Activated naive CD8-positive, alpha-beta T cell treated with anti-CD3 and anti-CD28 coated beads, Interleukin-2, amount 10 ng/mL, durations not matched to agents 7 days and 5 days (primary cell): ENCODE measurements at regions not wholly inside any gene's neighbourhood (a gene's known extent, or its start where the extent isn't known, plus 50 kb on each side); places are given as distances from the start of the nearest gene placed in this dataset.
"Not testable (repeated sequence)": the region's sequence is repeated elsewhere in the genome, so short reads cannot be mapped to it uniquely, and the experiment has no call there.

ENCODE experiments used
- ATAC-seq: fragments of 150-1000 bp; cut with Tn5 transposase; one replicate; pipeline ENCODE4 v1.10.0; 2021; ENCODE audit warnings: low read depth, moderate library complexity
- POLR2A ChIA-PET: fragments of 350-600 bp; sonication (Branson Sonifier 250); formaldehyde crosslinking; loops from one replicate; lab custom pipeline; 2021; ENCODE audit warnings: antibody characterized with exemption; lab: Charles Lee
- DNase-seq: peaks from one replicate; pipeline ENCODE4 v3.0.0; 2021
- H3K27ac Mint-ChIP-seq: one replicate; pipeline ENCODE4 v1.8.0; 2022; ENCODE audit warnings: mild to moderate bottlenecking, mixed read lengths
- H3K27me3 Mint-ChIP-seq: one replicate; pipeline ENCODE4 v1.8.0; 2022; ENCODE audit warnings: mild to moderate bottlenecking, moderate library complexity, mixed read lengths
- H3K36me3 Mint-ChIP-seq: one replicate; pipeline ENCODE4 v1.8.0; 2021; ENCODE audit warnings: mild to moderate bottlenecking, mixed read lengths
- H3K4me1 Mint-ChIP-seq: one replicate; pipeline ENCODE4 v1.8.0; 2021; ENCODE audit warnings: mixed read lengths
- H3K4me3 Mint-ChIP-seq: one replicate; pipeline ENCODE4 v1.8.0; 2022; ENCODE audit warnings: mild to moderate bottlenecking, moderate library complexity, mixed read lengths
- H3K9me3 Mint-ChIP-seq: one replicate; pipeline ENCODE4 v1.8.0; 2021; ENCODE audit warnings: mixed read lengths

GRCh38 chr10:30219971-30220751, 128.9 kb downstream of the MTPAP start:
- H3K27ac Mint-ChIP-seq = no peak overlapping the region
- peaks cover 12% of the 10 kb centered on the region for H3K4me1 Mint-ChIP-seq
- H3K9me3 Mint-ChIP-seq = no peaks in the 10 kb centered on the region
- no peaks in the 10 kb centered on the region for H3K36me3 Mint-ChIP-seq
- H3K27me3 Mint-ChIP-seq = peaks cover 34% of the 10 kb centered on the region
- POLR2A ChIA-PET = no interaction called here
- peak overlapping the region; percentile 30 for H3K4me3 Mint-ChIP-seq
- DNase-seq (no peak), ATAC-seq (no peak)

- Mint-ChIP-seq H3K27me3 (peaks cover 47% of the 10 kb centered on the region), H3K27ac (no peak overlapping the region), H3K4me3 (no peak overlapping the region), H3K36me3 (no peaks in the 10 kb centered on the region), H3K4me1 (peaks cover 12% of the 10 kb centered on the region), H3K9me3 (no peaks in the 10 kb centered on the region)
- ATAC-seq (no peak), DNase-seq (no peak)
- POLR2A ChIA-PET = no interaction called here
Measured at GRCh38 chr10:30216821-30217220, 132.3 kb downstream of the MTPAP start.

GRCh38 chr10:30215623-30216022, 133.5 kb downstream of the MTPAP start:
- no peak overlapping the region for H3K27ac Mint-ChIP-seq
- no peaks in the 10 kb centered on the region for H3K36me3 Mint-ChIP-seq
- POLR2A ChIA-PET = no interaction called here
- H3K4me1 Mint-ChIP-seq = peaks cover 12% of the 10 kb centered on the region
- H3K27me3 Mint-ChIP-seq = peaks cover 44% of the 10 kb centered on the region
- H3K4me3 Mint-ChIP-seq = no peak overlapping the region
- DNase-seq = no peak
- H3K9me3 Mint-ChIP-seq = no peaks in the 10 kb centered on the region
- no peak for ATAC-seq

GRCh38 chr10:30215141-30215540, 133.9 kb downstream of the MTPAP start:
- no peaks in the 10 kb centered on the region for H3K36me3 Mint-ChIP-seq
- no peak overlapping the region for H3K4me3 Mint-ChIP-seq
- H3K27me3 Mint-ChIP-seq = peaks cover 45% of the 10 kb centered on the region
- ATAC-seq = no peak
- no peak overlapping the region for H3K27ac Mint-ChIP-seq
- POLR2A ChIA-PET = no interaction called here
- peaks cover 7% of the 10 kb centered on the region for H3K4me1 Mint-ChIP-seq
- H3K9me3 Mint-ChIP-seq = no peaks in the 10 kb centered on the region
- DNase-seq = no peak

DNA sequence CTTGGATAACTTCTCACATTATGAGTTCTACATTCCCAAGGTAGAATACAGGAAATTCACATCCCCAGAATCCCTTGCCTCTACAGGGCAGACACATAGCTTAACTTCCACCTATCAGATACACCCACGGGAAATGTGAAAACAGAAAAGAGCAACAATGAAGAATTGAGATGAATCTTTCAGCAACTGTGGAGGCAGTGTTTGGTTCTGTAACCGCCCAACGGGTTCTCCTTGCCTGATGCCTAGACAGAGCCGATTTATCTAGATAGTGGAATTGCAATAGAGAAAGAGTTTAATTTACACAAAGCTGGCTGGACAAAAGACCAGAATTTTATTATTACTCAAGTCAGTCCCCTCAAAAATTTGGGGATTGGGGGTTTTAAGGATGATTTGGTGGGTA, 138.8 kb downstream of the MTPAP start:
- no peak overlapping the region for H3K27ac Mint-ChIP-seq
- H3K4me3 Mint-ChIP-seq = no peak overlapping the region
- POLR2A ChIA-PET = no interaction called here
- DNase-seq (no peak), ATAC-seq (no peak)
- H3K4me1 Mint-ChIP-seq = peaks cover 3% of the 10 kb centered on the region
- peaks cover 31% of the 10 kb centered on the region for H3K27me3 Mint-ChIP-seq
- no peaks in the 10 kb centered on the region for H3K9me3 Mint-ChIP-seq
- no peaks in the 10 kb centered on the region for H3K36me3 Mint-ChIP-seq

DNA sequence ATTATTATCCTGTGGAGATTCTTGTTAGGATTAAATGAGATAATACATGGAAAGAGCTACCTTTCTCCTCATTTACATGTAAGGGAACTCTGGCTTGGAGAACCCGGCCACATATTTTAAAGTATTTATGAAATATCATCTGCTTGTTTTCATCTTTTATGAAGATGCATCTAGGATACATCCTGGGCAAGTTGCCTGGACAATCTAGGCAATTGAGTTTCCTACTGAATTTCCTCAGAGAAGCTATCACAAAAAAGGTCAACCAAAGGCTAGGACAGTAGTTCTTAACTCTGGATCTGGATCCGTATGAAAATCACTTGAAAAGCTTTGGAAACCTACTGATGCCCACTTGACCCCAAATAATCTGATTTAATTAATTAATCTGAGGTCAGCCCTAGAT, 140.7 kb downstream of the MTPAP start:
- Mint-ChIP-seq H3K36me3 (no peaks in the 10 kb centered on the region), H3K9me3 (peaks cover 5% of the 10 kb centered on the region), H3K27ac (no peak overlapping the region), H3K4me3 (no peak overlapping the region), H3K27me3 (peaks cover 22% of the 10 kb centered on the region), H3K4me1 (peaks cover 3% of the 10 kb centered on the region)
- POLR2A ChIA-PET = no interaction called here
- DNase-seq (no peak), ATAC-seq (no peak)

DNA sequence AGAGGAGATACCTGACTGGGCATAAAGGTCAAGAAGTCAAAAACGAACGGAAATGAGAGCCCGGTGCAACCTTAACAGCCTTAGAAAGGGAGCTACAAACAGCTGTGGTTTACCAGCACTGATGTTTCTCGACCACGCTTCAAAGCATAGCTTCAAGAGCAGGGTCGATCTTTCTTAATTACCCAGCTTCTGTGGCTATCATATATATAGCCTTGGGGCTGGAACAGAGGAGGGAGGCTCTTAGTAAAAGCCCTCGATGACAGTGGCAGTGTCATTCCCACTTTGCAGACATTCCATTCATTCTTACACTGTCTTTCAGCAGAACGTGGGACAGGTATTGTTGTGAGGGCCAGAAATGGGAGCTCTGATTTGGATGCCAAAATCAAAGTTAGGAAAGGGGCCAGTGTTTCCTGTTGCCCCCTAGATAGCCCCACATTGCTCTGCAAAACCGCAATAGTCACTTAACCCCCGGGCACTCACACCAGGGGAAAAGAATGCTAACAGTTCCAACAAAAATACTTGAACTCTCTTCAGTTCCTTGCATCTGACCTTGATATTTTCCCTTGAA, 141.5 kb downstream of the MTPAP start:
- no peak for DNase-seq
- H3K9me3 Mint-ChIP-seq = peaks cover 5% of the 10 kb centered on the region
- no peak overlapping the region for H3K27ac Mint-ChIP-seq
- peaks cover 18% of the 10 kb centered on the region for H3K27me3 Mint-ChIP-seq
- H3K4me3 Mint-ChIP-seq = no peak overlapping the region
- H3K4me1 Mint-ChIP-seq = peaks cover 3% of the 10 kb centered on the region
- POLR2A ChIA-PET = no interaction called here
- H3K36me3 Mint-ChIP-seq = no peaks in the 10 kb centered on the region
- ATAC-seq = no peak

GRCh38 chr10:30200017-30200415, 140.6 kb upstream of the JCAD start:
- H3K27ac Mint-ChIP-seq = no peak overlapping the region
- ATAC-seq (no peak), DNase-seq (no peak)
- H3K36me3 Mint-ChIP-seq = no peaks in the 10 kb centered on the region
- no peaks in the 10 kb centered on the region for H3K4me1 Mint-ChIP-seq
- POLR2A ChIA-PET = no interaction called here
- H3K27me3 Mint-ChIP-seq = peaks cover 38% of the 10 kb centered on the region
- no peak overlapping the region for H3K4me3 Mint-ChIP-seq
- peaks cover 5% of the 10 kb centered on the region for H3K9me3 Mint-ChIP-seq

- Mint-ChIP-seq H3K27me3 (peaks cover 38% of the 10 kb centered on the region), H3K4me3 (no peak overlapping the region), H3K27ac (no peak overlapping the region), H3K36me3 (no peaks in the 10 kb centered on the region), H3K9me3 (peaks cover 5% of the 10 kb centered on the region), H3K4me1 (no peaks in the 10 kb centered on the region)
- ATAC-seq (no peak), DNase-seq (no peak)
- POLR2A ChIA-PET = no interaction called here
Measured at GRCh38 chr10:30199376-30200016, 140.1 kb upstream of the JCAD start.

DNA sequence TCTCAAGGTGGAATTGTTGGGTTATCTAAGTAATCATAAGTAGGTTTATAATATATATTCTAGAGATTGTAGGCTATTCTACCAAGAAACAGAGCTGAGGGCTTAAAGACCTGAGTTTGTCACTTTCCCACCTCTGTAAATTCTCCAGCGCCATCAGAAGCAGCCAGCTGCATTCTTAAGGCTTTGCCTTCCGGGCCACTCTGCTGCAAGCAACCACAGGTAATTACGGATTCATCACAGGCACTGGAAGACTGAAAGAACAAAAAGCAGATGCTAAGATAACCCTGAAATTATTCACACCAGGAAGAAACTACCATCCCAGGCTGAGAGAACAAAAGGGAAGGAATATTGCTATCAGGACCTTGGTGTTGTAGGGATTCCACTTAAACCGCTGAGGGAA, 137.8 kb upstream of the JCAD start:
- H3K4me3 Mint-ChIP-seq = no peak overlapping the region
- H3K27me3 Mint-ChIP-seq = peaks cover 50% of the 10 kb centered on the region
- POLR2A ChIA-PET = no interaction called here
- peaks cover 2% of the 10 kb centered on the region for H3K4me1 Mint-ChIP-seq
- ATAC-seq = no peak
- no peaks in the 10 kb centered on the region for H3K36me3 Mint-ChIP-seq
- peaks cover 2% of the 10 kb centered on the region for H3K9me3 Mint-ChIP-seq
- DNase-seq = no peak
- H3K27ac Mint-ChIP-seq = no peak overlapping the region

DNA sequence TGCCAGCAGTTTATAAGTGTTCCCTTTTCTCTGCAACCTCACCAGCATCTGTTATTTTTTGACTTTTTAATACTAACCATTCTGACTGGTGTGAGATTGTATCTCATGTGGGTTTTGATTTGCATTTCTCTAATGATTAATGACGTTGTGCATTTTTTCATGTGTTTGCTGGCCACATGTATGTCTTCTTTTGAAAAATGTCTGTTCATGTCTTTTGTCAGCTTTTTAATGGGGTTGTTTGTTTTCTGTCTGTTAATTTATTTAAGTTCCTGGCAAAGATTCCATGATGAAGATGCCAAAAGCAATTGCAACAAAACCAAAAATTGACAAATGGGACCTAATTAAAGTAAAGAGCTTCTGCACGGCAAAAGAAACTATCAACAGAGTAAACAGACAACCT, 137.2 kb upstream of the JCAD start:
- H3K27me3 Mint-ChIP-seq = peaks cover 52% of the 10 kb centered on the region
- not testable (repeated sequence) for H3K27ac Mint-ChIP-seq

DNA sequence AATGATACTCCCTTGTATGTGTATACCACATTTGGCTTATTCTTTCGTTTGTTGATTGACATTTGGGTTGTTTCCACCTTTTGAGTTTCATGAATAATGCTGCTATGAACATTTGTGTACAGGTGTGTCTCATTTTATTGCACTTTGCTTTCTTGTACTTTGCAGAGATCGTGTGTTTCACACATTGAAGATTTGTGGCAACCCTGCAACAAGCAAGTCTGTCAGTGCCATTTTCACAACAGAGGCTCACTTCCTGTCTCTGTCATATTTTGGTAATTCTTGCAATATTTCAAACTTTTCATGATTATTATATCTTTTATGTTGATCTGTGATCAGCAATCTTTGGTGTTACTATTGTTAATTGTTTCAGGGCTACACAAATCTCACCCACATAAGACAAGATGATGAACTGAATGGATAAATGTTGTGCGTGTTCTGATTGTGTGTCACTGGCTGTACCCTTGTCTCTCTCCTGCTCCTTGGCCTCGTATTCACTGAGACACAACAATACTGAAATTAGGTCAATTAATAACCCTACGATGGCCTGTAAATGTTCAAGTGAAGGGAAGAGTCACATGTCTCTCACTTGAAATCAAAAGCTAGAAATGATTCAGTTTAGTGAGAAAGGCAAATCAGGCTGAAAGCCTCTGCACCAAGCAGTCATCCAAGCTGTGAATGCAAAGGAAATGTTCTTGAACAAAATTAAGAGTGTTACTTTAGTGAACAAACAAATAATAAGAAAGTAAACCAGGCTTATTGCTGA, 133.6 kb upstream of the JCAD start:
- DNase-seq = no peak
- H3K27me3 Mint-ChIP-seq = peaks cover 46% of the 10 kb centered on the region
- POLR2A ChIA-PET = no interaction called here
- ATAC-seq = no peak
- no peak overlapping the region for H3K27ac Mint-ChIP-seq
- no peak overlapping the region for H3K4me3 Mint-ChIP-seq
- no peaks in the 10 kb centered on the region for H3K36me3 Mint-ChIP-seq
- H3K9me3 Mint-ChIP-seq = peaks cover 2% of the 10 kb centered on the region
- H3K4me1 Mint-ChIP-seq = peaks cover 2% of the 10 kb centered on the region

More for the DNA sequence above, 137.2 kb upstream of the JCAD start:
- H3K36me3 Mint-ChIP-seq, POLR2A ChIA-PET, H3K9me3 Mint-ChIP-seq, H3K4me3 Mint-ChIP-seq, H3K4me1 Mint-ChIP-seq, DNase-seq, ATAC-seq: not testable (repeated sequence)
